Lower leg skin (tissue), 4 donors: ENCODE measurements at regions not wholly inside any gene's neighbourhood (a gene's known extent, or its start where the extent isn't known, plus 50 kb on each side); places are given as distances from the start of the nearest gene placed in this dataset.

Experiments
- DNase-seq, 2 donors: peaks; one replicate each; pipeline ENCODE4 v3.0.0-alpha.2; 2019; ENCODE audit warnings: low spot score in 2 of 2
- H3K4me3 ChIP-seq: fragments of 200-600 bp; sonication (generic); 2 replicates; pipeline ENCODE4 v1.5.1; 2017; ENCODE audit warnings: mild to moderate bottlenecking, low read depth; ENCODE audit not compliant: poor library complexity, severe bottlenecking
- POLR2A ChIP-seq, 2 donors: fragments of 450-650 bp; IDR thresholded peaks; one replicate each; pipeline ENCODE4 v1.6.1; 2016 to 2017; ENCODE audit warnings: antibody characterized with exemption in 2 of 2, mild to moderate bottlenecking in 1 of 2, moderate library complexity in 1 of 2
- WGBS, 2 donors: methylation state at CpG; one replicate each; pipeline ENCODE4 v1.1.5; 2018; 5-methylcytosine and 5-hydroxymethylcytosine counted together
- intact Hi-C: fragments of 100-400 bp; cut with DNase I; formaldehyde crosslinking; loops from one replicate; pipeline ENCODE4 v1.15.0; 2023; ENCODE audit warnings: low total_unique reads
- TF ChIP-seq, protein P1 (sequence below), 3 donors: fragments of 450-650 bp; IDR thresholded peaks; one replicate each; pipeline ENCODE4 v1.5.1; 2016; ENCODE audit warnings: antibody characterized with exemption in 3 of 3, mild to moderate bottlenecking in 3 of 3, moderate library complexity in 2 of 3

DNA sequence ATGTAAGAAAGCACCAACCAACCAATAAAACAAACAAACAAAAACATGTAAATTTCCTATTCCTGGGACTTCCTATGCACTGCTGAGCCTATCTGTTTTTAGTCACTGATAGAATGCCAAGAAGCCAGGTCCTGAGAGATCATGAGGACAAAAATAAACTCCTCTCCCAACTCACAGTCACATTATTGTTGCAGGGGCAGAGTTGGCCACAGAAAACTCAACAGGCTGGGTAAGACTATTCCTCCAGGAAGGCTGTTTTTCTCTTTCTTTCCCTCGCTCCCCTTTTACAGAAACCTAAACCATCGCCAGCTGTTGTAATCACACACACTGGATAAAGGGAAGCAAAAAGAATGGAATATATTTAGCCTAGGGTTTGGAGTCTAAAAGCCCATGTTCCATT is 55.8 kb upstream of the METAP2 start:
- TF ChIP-seq, protein P1, sequence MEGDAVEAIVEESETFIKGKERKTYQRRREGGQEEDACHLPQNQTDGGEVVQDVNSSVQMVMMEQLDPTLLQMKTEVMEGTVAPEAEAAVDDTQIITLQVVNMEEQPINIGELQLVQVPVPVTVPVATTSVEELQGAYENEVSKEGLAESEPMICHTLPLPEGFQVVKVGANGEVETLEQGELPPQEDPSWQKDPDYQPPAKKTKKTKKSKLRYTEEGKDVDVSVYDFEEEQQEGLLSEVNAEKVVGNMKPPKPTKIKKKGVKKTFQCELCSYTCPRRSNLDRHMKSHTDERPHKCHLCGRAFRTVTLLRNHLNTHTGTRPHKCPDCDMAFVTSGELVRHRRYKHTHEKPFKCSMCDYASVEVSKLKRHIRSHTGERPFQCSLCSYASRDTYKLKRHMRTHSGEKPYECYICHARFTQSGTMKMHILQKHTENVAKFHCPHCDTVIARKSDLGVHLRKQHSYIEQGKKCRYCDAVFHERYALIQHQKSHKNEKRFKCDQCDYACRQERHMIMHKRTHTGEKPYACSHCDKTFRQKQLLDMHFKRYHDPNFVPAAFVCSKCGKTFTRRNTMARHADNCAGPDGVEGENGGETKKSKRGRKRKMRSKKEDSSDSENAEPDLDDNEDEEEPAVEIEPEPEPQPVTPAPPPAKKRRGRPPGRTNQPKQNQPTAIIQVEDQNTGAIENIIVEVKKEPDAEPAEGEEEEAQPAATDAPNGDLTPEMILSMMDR (IDR thresholded peaks at IDR 0.05), result no peak
- TF ChIP-seq POLR2A (IDR thresholded peaks at IDR 0.05), result no peak
- whole genome bisulfite sequencing, 2 donors, result 66 to 67% methylated on average over 2 of the region's 2 CpGs
- no peak overlapping the region for H3K4me3 ChIP-seq
- intact Hi-C loops, result no loop called here
- DNase-seq, result peak in 1 of 2 donors; percentile 59
